HFF-Myc (cell line): ENCODE measurements at regions not wholly inside any gene's neighbourhood (a gene's known extent, or its start where the extent isn't known, plus 50 kb on each side); places are given as distances from the start of the nearest gene placed in this dataset.
A peak's percentile ranks its signal among the peaks of the same experiment; 100 is the strongest.

Experiments
- DNase-seq: peaks from one replicate; pipeline ENCODE4 v3.0.0-alpha.2; 2011; ENCODE audit warnings: low read depth; ENCODE audit errors: extremely low read depth
- H3K4me3 ChIP-seq: replicated peaks from 2 replicates; pipeline ENCODE4 v1.5.1; 2011; ENCODE audit warnings: low read depth, mild to moderate bottlenecking, control low read depth, low read length
- TF ChIP-seq, protein P1 (sequence below): IDR thresholded peaks from 2 replicates; pipeline ENCODE4 v1.5.1; 2012; ENCODE audit warnings: mild to moderate bottlenecking, low read depth, low read length, control low read depth; ENCODE audit errors: missing control alignments

DNA sequence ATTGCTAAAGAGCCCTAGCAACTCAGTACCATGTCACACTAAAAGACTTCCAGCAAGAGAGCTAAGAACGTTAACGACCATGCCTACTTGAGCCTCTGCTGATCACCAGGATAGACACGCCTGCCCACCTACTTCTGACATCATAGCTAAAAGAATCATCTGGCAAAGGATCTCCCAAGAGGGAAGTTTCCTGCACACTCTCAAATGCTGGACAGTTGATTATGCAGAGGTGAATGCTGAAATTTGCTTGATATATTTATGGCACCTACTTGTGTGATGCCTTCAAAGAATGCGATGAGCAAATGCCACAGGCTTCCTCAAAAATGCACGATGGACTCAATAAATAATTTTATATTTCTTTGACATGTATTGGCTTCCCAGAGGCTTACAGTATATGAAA lies 113.6 kb downstream of the GALC start:
- H3K4me3 ChIP-seq = no peak overlapping the region
- TF ChIP-seq, protein P1, sequence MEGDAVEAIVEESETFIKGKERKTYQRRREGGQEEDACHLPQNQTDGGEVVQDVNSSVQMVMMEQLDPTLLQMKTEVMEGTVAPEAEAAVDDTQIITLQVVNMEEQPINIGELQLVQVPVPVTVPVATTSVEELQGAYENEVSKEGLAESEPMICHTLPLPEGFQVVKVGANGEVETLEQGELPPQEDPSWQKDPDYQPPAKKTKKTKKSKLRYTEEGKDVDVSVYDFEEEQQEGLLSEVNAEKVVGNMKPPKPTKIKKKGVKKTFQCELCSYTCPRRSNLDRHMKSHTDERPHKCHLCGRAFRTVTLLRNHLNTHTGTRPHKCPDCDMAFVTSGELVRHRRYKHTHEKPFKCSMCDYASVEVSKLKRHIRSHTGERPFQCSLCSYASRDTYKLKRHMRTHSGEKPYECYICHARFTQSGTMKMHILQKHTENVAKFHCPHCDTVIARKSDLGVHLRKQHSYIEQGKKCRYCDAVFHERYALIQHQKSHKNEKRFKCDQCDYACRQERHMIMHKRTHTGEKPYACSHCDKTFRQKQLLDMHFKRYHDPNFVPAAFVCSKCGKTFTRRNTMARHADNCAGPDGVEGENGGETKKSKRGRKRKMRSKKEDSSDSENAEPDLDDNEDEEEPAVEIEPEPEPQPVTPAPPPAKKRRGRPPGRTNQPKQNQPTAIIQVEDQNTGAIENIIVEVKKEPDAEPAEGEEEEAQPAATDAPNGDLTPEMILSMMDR = no peak
- peak; percentile 15 for DNase-seq

DNA sequence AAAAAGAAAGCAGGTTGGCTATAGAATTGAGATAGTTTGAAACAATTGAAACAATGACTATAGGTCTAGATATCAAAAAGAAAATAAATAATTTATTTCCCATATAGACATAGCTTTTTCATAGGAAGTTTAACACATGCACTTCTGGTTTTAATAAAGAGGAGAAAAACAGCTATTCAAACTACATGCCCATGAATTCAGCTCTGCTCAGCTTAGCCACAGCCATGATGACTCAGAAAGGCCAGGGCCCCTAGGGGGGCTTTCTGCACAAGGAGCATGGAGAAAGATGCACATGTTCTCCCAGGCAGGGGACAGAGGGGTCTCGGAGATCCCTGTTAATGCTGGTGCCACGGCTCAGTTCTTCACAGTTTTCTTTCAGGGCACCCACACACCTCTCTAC lies 114.0 kb downstream of the GALC start:
- TF ChIP-seq, protein P1 = no peak
- DNase-seq = peak; percentile 30
- H3K4me3 ChIP-seq = no peak overlapping the region

DNA sequence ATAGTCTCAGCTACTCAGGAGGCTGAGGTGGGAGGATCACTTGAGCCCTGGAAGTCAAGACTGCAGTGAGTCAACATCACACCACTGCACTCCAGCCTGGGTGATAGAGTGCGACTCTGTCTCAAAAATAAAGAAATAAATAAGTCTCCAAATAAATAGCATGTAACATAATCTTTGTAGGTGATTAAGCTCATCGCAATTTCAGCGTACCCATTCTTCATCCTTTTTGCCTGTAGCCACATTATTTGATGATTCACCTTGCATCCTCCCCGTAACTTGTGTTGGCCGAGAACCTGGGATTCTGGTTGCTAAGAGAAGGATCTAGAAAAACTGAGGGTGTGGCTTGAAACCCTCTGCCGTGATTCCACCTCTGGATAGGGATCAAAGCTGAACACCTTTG lies 115.1 kb downstream of the GALC start:
- TF ChIP-seq, protein P1 = no peak
- DNase-seq = peak; percentile 17
- H3K4me3 ChIP-seq = no peak overlapping the region

DNA sequence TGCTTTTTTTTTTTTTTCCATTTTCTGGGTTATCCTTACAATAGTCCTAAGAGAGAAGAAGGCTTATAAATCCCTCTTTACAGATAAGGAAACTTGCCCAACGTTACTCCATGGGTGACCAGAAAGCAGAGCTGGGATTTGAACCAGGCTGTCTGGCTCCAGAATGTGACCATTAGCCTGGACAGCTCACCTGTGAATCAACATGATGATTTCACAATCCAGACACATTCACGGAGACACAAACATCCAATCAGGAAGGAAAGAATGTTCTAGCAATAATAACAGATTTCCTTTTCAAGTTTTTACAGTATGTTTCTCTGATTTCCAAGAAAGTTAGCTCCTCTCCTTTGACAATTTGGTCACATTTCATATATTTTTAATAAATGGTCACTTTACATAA lies 118.3 kb downstream of the GALC start:
- TF ChIP-seq, protein P1 = no peak
- no peak overlapping the region for H3K4me3 ChIP-seq

DNA sequence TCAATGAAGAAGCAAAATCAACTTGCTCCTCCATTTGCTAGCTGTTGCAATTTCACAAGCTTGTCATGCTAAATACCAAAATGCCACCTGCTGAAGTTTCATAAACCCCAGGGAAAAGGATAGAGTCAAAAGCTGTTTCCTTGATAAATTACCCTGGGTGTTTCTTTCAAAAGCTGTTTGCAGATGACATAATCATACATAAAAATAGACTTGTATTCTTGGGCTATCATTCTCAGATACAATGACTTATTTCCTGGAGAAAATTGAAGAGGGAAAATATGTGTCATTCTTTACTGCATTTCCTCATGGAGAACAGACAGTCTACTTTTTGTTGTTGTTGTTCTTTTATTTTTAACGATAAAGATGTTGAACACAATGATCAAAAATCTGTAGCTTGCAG lies 119.2 kb downstream of the GALC start:
- H3K4me3 ChIP-seq = no peak overlapping the region
- TF ChIP-seq, protein P1 = no peak
- DNase-seq = no peak

More for the DNA sequence above, 118.3 kb downstream of the GALC start:
- no peak for DNase-seq

DNA sequence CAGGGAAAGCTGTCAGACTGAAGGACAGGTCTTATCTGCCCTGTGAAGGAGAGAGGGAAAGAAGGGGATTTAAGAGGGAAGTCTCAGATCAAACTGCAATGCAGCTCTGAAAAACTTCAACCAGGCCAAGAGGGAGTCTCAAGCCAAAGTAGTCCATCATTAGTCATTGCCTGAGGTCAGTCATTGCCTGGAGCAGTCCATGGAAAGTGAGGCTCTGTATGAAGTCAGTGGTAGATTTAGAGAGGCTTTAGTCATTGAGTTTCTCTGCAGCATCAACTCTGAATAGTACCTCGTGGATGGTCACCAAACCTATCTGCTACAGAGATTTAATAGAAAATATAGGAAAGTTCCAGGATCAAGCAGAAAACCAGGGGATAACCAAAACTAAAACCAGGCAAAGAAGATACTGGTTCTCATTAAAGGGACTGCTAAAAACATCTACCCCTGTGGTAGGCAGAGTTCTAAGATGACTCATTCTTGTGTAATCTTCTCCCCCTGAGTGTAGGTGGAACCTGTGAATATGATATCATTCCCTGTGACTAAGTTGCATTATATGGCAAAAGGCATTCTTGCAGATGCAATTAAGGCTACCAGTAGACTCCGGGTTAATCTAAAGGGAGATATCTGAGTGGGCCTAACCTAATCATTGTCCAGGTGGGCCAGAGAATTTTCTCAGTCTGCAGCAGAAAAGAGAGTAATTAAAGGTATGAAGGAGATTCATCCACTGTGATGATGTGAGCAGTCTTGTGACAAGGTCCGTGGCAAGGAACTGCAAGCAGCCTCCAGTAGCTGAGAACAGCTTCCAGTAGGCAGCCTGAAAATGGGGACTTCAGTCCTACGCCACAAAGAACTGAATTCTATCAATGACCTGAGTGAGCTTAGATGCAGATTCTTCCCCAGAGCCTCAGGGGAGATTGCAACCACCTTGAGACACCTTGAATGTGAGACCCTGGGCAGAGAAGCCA lies 123.1 kb downstream of the GALC start:
- DNase-seq = no peak
- no peak overlapping the region for H3K4me3 ChIP-seq
- TF ChIP-seq, protein P1 = no peak
